Caco-2 (cell line): ENCODE measurements at regions not wholly inside any gene's neighbourhood (a gene's known extent, or its start where the extent isn't known, plus 50 kb on each side); places are given as distances from the start of the nearest gene placed in this dataset.

Experiments
- BruUV-seq: library from RNA; stranded (reverse); fragments of 400-500 nt; replicated peaks from 2 replicates; lab custom pipeline; 2021; lab: Mats Ljungman, UMichigan
- CTCF ChIA-PET: fragments of 300-600 bp; sonication (Branson Sonifier 250); formaldehyde crosslinking; loops from one replicate; lab custom pipeline; 2022; ENCODE audit warnings: antibody characterized with exemption; lab: Charles Lee
- POLR2A ChIA-PET: fragments of 300-600 bp; sonication (Branson Sonifier 250); formaldehyde crosslinking; loops from one replicate; lab custom pipeline; 2022; ENCODE audit warnings: antibody characterized with exemption; lab: Charles Lee
- DNase-seq, 2 experiments: peaks; one replicate each; pipeline versions ENCODE4 v3.0.0 to v3.0.0-alpha.2; 2020 to 2022
- H3K27me3 ChIP-seq: replicated peaks from 2 replicates; pipeline ENCODE4 v1.6.0; 2011; ENCODE audit warnings: low read length; ENCODE audit not compliant: control insufficient read depth, insufficient read depth
- H3K36me3 ChIP-seq: 2 replicates; pipeline ENCODE4 v1.5.1; 2011; ENCODE audit warnings: low read length; ENCODE audit not compliant: control insufficient read depth, insufficient read depth
- H3K4me1 ChIP-seq: fragments of 250-450 bp; sonication (Bioruptor Pico); 2 replicates; pipeline ENCODE4 v1.5.1; 2020; ENCODE audit warnings: mild to moderate bottlenecking
- H3K4me3 ChIP-seq: 2 replicates; pipeline ENCODE4 v1.5.1; 2011; ENCODE audit warnings: low read depth, mild to moderate bottlenecking, control low read depth, low read length
- H3K9me3 ChIP-seq: fragments of 250-450 bp; sonication (Bioruptor Pico); 2 replicates; pipeline ENCODE4 v1.5.1; 2020; ENCODE audit warnings: mild to moderate bottlenecking, moderate library complexity
- H3K27ac Mint-ChIP-seq: one replicate; pipeline ENCODE4 v1.8.0; 2022; ENCODE audit warnings: mixed read lengths; ENCODE audit not compliant: unreplicated experiment
- H3K27me3 Mint-ChIP-seq: one replicate; pipeline ENCODE4 v1.8.0; 2022; ENCODE audit warnings: mixed read lengths; ENCODE audit not compliant: insufficient read depth, unreplicated experiment
- H3K36me3 Mint-ChIP-seq: one replicate; pipeline ENCODE4 v1.8.0; 2022; ENCODE audit warnings: mild to moderate bottlenecking, mixed read lengths; ENCODE audit not compliant: insufficient read depth, unreplicated experiment
- H3K4me1 Mint-ChIP-seq: one replicate; pipeline ENCODE4 v1.8.0; 2022; ENCODE audit warnings: low read depth, mixed read lengths; ENCODE audit not compliant: unreplicated experiment
- H3K4me3 Mint-ChIP-seq: one replicate; pipeline ENCODE4 v1.8.0; 2022; ENCODE audit warnings: mild to moderate bottlenecking, moderate library complexity, mixed read lengths; ENCODE audit not compliant: unreplicated experiment
- H3K9me3 Mint-ChIP-seq: one replicate; pipeline ENCODE4 v1.8.0; 2022; ENCODE audit warnings: mixed read lengths; ENCODE audit not compliant: unreplicated experiment
- intact Hi-C: fragments of 100-400 bp; cut with micrococcal nuclease; formaldehyde crosslinking; loops from one replicate; pipeline ENCODE4 v1.10.0; 2022; ENCODE audit not compliant: unreplicated experiment
- TF ChIP-seq, protein P1 (sequence below), 2 experiments: fragments of 200-600 bp in 1 of 2; IDR thresholded peaks; 1 replicate in 1 of 2; 2 replicates in 1 of 2; pipeline versions ENCODE4 v1.5.1 to v1.8.0; 2011 to 2022; ENCODE audit warnings: antibody characterized with exemption in 1 of 2, control low read depth in 1 of 2, inconsistent platforms in 1 of 2, low read depth in 1 of 2, low read length in 1 of 2, mild to moderate bottlenecking in 1 of 2, moderate library complexity in 1 of 2; ENCODE audit not compliant: insufficient read depth in 1 of 2, severe bottlenecking in 1 of 2, unreplicated experiment in 1 of 2

DNA sequence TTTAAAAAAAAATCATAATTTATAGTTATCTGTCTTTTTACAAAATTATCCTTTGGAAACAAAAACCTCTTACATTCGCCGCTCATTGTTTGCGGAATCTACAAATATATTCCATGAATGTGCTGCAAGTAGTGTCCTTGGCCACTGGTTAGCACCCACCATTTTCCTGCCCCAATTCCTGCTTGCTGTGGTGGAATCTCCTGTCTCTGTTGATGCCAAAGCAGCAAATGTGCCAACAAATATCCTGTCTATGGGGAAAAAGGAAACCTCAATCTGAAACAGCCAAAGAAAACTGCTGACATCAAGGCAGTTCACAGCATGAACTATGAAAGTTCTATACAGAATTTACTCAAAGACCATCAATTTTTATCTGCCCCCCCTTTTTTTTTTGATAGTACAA lies 603.6 kb downstream of the COL12A1 start:
- Mint-ChIP-seq H3K27ac (no peak overlapping the region), H3K4me3 (no peak overlapping the region), H3K9me3 (no peaks in the 10 kb centered on the region), H3K4me1 (peaks cover 6% of the 10 kb centered on the region), H3K36me3 (no peaks in the 10 kb centered on the region), H3K27me3 (no peaks in the 10 kb centered on the region)
- intact Hi-C loops: no loop called here
- POLR2A ChIA-PET: no interaction called here
- TF ChIP-seq, protein P1, sequence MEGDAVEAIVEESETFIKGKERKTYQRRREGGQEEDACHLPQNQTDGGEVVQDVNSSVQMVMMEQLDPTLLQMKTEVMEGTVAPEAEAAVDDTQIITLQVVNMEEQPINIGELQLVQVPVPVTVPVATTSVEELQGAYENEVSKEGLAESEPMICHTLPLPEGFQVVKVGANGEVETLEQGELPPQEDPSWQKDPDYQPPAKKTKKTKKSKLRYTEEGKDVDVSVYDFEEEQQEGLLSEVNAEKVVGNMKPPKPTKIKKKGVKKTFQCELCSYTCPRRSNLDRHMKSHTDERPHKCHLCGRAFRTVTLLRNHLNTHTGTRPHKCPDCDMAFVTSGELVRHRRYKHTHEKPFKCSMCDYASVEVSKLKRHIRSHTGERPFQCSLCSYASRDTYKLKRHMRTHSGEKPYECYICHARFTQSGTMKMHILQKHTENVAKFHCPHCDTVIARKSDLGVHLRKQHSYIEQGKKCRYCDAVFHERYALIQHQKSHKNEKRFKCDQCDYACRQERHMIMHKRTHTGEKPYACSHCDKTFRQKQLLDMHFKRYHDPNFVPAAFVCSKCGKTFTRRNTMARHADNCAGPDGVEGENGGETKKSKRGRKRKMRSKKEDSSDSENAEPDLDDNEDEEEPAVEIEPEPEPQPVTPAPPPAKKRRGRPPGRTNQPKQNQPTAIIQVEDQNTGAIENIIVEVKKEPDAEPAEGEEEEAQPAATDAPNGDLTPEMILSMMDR (IDR thresholded peaks at IDR 0.05; ENCODE audit: insufficient read depth in 1 of 2, low read depth in 1 of 2, low read length in 1 of 2, severe bottlenecking in 1 of 2, unreplicated experiment in 1 of 2): no peak
- Histone ChIP-seq H3K9me3 (no peaks in the 10 kb centered on the region), H3K4me3 (no peak overlapping the region), H3K4me1 (no peaks in the 10 kb centered on the region), H3K27me3 (no peaks in the 10 kb centered on the region), H3K36me3 (no peaks in the 10 kb centered on the region)
- DNase-seq: no peak
- BruUV-seq: no TSS peak
- CTCF ChIA-PET: no interaction called here

DNA sequence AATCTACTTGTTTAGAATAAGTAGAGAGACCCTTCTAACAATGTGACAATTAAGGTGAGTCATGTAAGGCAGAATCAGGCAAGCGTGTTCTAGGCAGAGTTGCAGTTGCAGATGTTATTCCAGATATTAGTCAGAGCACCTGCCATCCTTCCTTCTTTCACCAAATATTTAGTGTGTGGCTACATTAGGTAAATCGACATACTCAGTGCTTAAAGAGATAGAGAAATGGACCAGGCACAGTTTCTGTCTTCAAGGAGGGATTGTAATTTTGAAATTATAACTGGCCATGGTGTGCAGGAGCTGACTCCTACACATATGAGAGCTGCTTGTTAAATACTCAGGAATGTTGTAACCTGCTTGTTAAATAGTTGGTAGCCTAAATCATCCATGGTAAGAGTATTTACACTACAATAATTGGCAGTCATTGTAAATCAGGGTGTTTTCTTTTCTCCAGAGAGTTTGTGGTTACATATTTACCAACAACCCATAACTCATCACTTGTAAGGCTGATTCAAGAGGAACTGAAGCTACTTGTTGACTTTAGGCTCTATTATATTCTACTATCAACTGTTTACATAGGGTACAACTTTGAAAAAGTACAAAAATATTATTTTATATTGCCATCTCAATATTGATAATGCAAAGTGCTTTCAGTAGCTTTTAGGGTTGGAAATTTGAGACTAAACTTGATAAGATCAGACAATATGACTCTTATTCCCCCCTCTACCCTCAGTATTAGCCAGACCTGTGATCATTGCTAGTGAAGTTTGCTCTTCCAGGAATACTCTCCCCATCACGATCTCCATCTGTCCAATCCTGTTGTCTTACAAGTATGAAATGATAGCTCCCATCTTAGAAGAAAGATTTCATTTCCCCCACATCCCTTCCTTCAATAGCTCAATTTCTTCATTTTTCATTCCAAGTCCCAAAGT lies 607.1 kb downstream of the COL12A1 start:
- no peak overlapping the region for H3K27ac Mint-ChIP-seq
- Histone ChIP-seq H3K9me3 (no peaks in the 10 kb centered on the region), H3K27me3 (no peaks in the 10 kb centered on the region), H3K4me1 (no peaks in the 10 kb centered on the region), H3K36me3 (no peaks in the 10 kb centered on the region), H3K4me3 (no peak overlapping the region)
- no peak overlapping the region for H3K4me3 Mint-ChIP-seq
- no peaks in the 10 kb centered on the region for H3K36me3 Mint-ChIP-seq
- TF ChIP-seq, protein P1 (IDR thresholded peaks at IDR 0.05; ENCODE audit: insufficient read depth in 1 of 2, low read depth in 1 of 2, low read length in 1 of 2, severe bottlenecking in 1 of 2, unreplicated experiment in 1 of 2): no peak
- POLR2A ChIA-PET: no interaction called here
- no peaks in the 10 kb centered on the region for H3K9me3 Mint-ChIP-seq
- intact Hi-C loops: no loop called here
- H3K4me1 Mint-ChIP-seq: peaks cover 6% of the 10 kb centered on the region
- no peaks in the 10 kb centered on the region for H3K27me3 Mint-ChIP-seq
- no peak for DNase-seq
- BruUV-seq: no TSS peak
- CTCF ChIA-PET: no interaction called here

DNA sequence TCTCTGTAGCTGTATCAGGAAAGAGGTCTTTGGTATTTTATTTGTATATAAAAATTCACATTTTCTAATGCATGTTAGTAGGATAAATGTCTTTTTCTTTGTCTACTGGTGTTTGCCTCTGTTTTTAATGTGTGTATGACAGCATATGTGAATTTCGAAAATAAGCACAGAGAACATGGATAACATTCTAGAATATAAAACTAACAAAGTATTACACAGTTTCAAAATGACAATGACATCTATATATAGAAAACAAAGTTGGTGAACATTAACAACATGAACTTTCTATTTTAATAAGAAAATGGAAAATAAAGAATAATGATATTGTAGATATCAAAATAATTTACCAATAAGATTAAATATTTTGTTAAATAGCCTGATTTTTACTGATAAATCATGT lies 608.0 kb downstream of the COL12A1 start:
- H3K9me3 Mint-ChIP-seq: peaks cover 7% of the 10 kb centered on the region
- peaks cover 6% of the 10 kb centered on the region for H3K4me1 Mint-ChIP-seq
- H3K4me1 ChIP-seq: no peaks in the 10 kb centered on the region
- no TSS peak for BruUV-seq
- no peaks in the 10 kb centered on the region for H3K36me3 ChIP-seq
- H3K27me3 Mint-ChIP-seq: no peaks in the 10 kb centered on the region
- no peak overlapping the region for H3K4me3 Mint-ChIP-seq
- ChIA-PET POLR2A (no interaction called here), CTCF (no interaction called here)
- H3K27ac Mint-ChIP-seq: no peak overlapping the region
- no peaks in the 10 kb centered on the region for H3K27me3 ChIP-seq
- H3K4me3 ChIP-seq: no peak overlapping the region
- no peaks in the 10 kb centered on the region for H3K9me3 ChIP-seq
- DNase-seq: no peak
- TF ChIP-seq, protein P1 (IDR thresholded peaks at IDR 0.05; ENCODE audit: insufficient read depth in 1 of 2, low read depth in 1 of 2, low read length in 1 of 2, severe bottlenecking in 1 of 2, unreplicated experiment in 1 of 2): no peak
- intact Hi-C loops: no loop called here
- no peaks in the 10 kb centered on the region for H3K36me3 Mint-ChIP-seq
